Head of caudate nucleus (tissue), 42 donors: ENCODE measurements at regions not wholly inside any gene's neighbourhood (a gene's known extent, or its start where the extent isn't known, plus 50 kb on each side); places are given as distances from the start of the nearest gene placed in this dataset.
"Not testable (repeated sequence)": the region's sequence is repeated elsewhere in the genome, so short reads cannot be mapped to it uniquely, and the experiment has no call there.

Experiments used
- DNase-seq, 42 donors: peaks; one replicate each; pipeline versions ENCODE4 v3.0.0 to v3.0.0-alpha.2; 2020 to 2021; ENCODE audit warnings: mixed read lengths in 7 of 42
- intact Hi-C: fragments of 100-400 bp; cut with DNase I; formaldehyde crosslinking; loops from one replicate; pipeline ENCODE4 v1.15.0; 2022

DNA sequence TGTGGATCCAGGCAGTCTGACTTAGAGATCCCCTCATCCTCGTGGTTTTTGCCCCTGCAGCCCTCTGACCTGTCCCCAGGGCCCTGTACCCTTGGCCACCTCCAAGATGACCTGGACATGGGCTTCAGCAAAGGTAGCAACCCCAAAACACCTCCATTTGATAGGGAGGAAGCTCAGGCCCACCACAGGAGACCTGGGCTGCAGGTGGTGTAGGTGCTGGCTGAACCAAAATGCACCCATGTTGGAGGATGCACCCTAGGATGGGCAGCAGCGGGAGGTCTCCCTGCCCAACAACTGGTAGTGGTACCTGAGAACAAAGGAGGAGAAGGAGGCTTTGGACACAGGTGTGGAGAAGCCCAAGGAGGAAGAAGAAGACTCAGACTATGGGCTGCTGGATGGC lies 188.7 kb downstream of the ZNF716 start:
- DNase-seq: peak in 2 of 42 donors; percentile 1 to 40

DNA sequence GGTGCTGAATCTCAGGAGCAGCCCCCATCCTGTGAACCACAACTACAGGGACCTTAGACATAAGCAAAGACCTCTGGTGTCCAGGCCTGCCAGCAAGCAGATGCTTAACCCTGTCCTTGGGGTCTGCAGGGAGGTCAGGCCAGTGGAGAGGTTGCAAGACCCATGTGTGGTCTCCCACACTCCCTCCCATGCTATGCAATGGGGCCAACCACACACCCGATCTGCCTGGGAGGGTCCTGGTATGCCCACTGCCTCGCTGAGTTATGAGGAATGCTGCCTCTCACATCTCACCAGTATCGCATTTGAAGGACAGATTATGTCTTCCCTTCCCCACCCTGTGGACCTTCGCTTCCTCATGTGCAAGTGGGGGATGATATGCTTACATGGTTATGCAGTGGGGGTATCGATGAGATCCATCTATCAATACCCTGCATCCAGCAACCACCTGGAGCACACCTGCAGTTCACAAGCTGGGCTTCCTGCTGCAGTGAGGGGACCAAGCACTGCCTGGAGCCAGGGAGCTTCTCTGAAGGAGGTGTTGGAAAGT lies 191.6 kb downstream of the ZNF716 start:
- intact Hi-C loops: no loop called here
- DNase-seq: no peak

More for the DNA sequence above, 188.7 kb downstream of the ZNF716 start:
- intact Hi-C loops: no loop called here

DNA sequence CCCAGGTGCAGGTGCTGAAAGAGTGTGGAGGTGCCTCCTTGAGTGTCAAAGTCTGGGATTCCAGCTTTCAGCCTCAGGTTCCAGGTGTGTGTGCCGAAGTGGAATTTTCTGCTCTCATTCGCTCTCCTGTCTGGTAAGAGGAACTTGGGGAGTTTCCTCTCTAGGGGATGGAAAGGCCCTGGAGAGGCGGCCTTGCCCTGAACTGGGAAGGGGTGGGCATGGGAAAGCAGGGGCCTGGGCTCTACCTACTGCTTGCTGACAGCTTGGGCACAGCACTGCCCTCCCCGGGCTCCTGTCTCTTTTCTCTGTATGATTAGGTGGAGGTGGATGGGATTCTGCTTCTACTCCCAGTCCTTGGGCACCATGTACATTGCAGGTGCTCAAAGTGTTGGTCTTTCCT lies 192.8 kb downstream of the ZNF716 start:
- intact Hi-C loops: no loop called here
- DNase-seq: no peak

DNA sequence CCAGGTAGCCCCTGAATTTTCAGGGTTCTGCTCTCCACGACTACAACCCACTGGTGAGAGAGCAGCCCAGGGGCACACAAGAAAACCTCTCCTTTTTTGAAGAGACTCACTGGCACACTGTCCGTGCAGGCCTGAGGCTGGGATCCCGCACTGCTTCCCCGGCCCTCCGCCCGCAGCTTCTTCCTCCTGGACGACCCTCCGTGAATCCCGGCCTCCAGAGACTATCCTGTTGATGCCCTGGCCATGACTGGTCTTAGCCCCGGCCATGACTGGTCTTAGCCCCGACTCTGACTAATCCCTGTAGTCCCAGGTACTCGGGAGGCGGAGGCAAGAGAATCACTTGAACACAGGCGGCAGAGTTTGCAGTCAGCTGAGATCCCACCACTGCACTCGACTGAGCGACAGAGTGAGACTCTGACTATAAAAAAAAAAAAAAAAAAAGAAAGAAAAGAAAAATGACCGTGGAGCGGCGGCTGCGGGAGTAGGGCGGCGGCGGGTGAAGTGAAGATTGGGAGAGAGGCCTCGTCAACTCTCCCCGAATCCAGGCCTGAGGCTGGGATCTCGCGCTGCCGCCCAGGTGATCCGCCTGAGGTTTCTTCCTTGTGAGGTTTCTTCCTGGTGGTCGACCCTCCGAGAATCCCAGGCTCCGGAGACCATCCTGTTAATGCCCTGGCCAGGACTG lies 196.4 kb downstream of the ZNF716 start:
- intact Hi-C loops: no loop called here
- no peak for DNase-seq

DNA sequence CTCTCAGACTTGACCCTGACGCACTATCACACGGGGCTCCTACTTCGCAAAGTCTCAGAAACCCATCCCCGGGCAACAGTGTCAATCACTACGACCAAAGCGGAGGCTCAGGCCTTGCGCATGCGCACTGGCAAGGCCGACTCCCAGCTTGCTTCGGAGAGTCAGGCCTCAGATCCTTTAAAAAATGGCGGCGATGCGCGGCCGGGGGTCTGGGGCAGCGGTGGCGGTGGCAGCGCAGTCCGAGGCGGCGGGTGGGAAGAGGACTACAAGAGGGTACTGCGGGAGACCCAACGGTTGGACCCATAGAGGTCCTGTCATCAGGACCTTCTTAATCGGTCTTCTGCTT lies 196.9 kb downstream of the ZNF716 start:
- no peak for DNase-seq
- intact Hi-C loops: no loop called here

DNA sequence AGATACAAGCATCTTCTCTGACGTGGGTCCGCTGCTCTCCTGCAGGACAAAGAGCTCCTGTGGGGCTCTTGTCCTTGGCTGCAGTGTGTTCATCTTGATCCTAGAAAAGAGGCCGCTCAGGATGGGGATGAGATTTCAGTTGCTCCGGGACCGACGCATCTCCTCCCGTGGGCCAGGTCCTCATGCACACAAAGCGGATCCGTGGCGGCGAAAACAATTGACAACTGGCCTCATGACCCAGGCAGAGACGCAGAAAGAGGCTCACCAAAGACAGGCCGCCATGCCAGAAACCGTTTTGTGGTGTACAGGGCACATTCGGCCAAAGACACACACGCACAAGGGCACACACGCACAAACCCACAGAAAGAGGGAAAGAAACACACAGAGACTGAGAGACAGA lies 200.4 kb downstream of the ZNF716 start:
- intact Hi-C loops, DNase-seq: not testable (repeated sequence)

DNA sequence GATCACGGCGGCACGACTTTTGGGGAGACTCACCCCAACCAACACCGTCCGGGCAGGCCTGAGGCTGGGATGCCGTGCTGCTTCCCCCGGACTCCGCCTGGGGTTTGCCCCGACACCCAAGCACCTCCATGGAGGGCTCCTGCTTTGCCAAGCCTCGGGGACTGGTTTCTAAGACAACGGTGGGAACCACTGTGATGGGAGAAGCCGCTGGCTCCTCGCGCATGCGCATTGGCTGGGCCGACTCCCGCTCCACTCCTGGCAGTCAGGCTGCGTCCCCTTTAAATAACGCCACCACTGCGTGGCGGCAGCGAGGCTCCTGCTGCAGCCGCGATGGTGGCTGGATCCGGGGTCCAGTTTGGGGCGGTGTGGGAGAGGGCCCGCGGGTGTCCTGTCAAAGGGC lies 201.0 kb downstream of the ZNF716 start:
- intact Hi-C loops: no loop called here
- peak in 1 of 42 donors; percentile 3 for DNase-seq

DNA sequence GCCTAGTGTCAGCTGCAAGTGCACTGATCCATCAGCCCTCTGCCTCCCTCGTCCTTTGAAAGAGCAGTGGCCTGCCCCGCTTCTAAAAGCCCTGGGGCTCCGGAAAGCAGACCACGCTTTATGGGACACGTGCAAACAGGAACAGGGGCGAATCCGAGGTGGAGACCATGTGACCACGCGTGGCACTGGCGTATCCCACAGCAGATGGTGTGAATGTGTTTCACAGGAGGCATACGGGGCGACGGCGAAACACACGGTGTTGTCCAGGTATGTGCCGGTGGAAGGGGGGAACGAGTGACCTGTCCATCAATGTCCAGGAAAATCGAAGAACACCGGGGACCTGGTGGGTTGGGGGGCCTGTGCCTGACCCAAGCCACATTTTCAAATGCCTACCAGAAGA lies 201.6 kb downstream of the ZNF716 start:
- DNase-seq, intact Hi-C loops: not testable (repeated sequence)

DNA sequence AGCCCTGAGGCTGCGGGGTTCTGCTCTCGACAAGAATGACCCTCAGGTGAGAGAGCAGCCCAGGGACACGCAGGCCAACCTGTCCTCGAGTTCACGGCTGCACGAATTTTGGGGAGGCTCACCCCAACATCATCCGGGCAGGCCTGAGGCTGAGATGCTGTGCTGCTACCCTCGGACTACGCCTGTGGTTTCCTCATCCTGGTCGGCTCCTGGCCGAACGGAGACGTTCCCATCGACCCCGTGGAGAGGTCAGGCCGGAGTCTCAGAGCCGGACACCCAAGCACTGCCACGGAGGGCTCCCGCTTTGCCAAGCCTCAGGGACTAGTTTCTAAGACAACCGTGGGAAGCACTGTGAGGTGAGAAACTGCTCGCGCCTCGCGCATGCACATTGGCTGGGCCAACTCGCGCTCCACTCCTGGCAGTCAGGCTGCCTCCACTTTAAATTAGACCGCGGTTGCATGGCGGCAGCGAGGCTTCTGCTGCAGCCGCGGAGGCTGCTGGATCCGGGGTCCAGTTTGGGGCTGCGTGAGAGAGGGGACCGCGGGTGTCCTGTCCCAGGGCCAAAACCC lies 203.4 kb downstream of the ZNF716 start:
- intact Hi-C loops: no loop called here
- no peak for DNase-seq

DNA sequence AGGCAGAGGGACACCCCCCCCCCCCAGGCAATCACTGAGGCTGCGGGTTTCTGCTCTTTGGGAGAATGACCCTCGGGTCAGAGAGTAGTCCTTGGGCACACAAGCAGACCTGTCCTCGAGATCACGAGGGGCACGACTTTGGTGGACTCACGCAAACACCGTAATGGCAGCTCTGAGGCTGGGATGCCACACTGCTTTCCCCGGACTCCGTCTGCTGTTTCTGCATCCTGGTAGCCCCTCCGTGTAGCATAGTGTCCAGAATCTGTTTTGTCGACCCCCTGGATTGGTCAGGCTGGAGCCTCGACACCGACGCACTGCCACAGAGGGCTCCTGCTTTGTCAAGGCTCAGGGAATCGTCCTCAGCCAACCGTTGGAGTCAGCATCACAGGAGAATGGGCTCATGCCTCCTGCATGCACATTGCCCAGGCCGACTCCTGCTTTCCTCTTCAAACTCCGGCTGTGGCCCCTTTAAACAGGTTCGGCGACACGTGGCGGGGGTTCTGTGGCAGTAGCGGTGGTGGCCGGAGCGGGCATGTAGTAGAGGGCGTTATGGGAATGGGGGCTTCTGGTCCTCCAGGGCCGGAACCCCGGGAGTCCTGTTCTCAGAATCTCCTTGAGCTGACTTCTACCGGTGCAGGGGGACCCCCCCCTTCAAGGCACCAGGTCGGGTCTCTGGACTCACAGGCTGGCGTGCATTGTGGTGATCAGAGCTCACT lies 205.3 kb downstream of the ZNF716 start:
- DNase-seq, intact Hi-C loops: not testable (repeated sequence)

DNA sequence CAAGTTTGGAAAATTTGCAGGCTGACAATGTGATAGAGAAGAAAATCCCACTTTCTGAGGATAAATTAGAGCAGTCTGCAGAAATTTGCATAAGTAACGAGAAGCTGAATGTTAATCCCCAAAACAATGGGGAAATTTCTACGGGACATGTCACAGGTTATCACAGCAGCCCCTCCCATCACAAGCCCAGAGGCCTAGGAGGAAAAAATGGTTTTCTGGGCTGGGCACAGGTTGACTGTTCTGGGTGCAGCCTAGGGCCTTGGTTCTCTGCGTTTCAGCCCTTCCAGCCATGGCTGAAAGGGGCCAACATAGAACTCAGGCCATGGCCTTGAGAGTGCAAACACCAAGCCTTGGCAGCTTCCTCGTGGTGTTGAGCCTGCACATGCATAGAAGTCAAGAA lies 209.2 kb downstream of the ZNF716 start:
- DNase-seq, intact Hi-C loops: not testable (repeated sequence)

DNA sequence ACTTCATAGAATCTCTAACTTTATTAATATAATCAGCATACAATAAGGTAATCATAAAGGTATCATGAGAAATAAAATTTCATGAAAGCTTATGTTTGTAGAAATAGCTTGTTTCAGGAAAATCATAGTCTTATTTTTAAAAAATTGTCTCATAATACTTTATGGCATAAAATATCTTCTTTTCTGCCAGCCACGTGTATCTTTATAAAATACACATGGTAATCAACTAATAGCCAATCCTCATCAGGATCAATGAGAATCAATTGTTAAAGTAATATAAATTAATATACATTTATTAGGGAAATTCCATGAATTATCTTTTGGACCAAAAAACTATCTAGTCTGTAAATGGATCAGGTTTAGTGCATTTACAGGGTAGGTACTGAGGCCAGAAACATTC lies 227.0 kb downstream of the ZNF716 start:
- intact Hi-C loops, DNase-seq: not testable (repeated sequence)

DNA sequence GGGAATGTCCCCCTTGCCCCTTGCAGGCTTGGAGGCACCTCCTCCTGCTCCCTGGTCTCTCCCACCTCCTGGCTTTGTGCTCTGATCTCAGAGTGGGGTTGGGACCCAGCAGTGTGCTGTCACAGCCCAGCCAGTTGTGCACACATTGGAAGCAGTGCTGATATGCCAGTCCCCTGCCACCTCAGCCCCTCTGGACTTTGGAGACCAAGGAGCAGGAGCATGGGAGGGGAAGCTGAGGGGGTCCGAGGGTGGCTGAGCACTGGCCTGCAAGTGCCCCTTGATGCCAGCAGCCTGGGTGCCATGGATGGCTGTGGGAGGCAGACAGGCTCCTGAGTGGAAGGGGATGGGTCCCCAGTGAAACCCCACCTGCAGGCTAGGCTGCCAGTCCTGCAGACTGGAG lies 235.4 kb downstream of the ZNF716 start:
- no peak for DNase-seq

More for the DNA sequence above, 235.4 kb downstream of the ZNF716 start:
- intact Hi-C loops: no loop called here
